GM10248 (cell line): ENCODE measurements at regions not wholly inside any gene's neighbourhood (a gene's known extent, or its start where the extent isn't known, plus 50 kb on each side); places are given as distances from the start of the nearest gene placed in this dataset.

Experiments
- CTCF ChIA-PET: fragments of 300-600 bp; sonication (Branson Sonifier 250); formaldehyde crosslinking; extraction: SDS; loops from one replicate; lab custom pipeline; 2021; ENCODE audit warnings: antibody characterized with exemption; lab: Yijun Ruan, JAX
- POLR2A ChIA-PET: fragments of 350-650 bp; sonication (Branson Sonifier 250); formaldehyde crosslinking; extraction: SDS; loops from one replicate; lab custom pipeline; 2020; ENCODE audit warnings: antibody characterized with exemption; lab: Yijun Ruan, JAX
- DNase-seq: peaks from one replicate; pipeline ENCODE4 v3.0.0; 2012; ENCODE audit errors: extremely low spot score
- CTCF ChIP-seq: IDR thresholded peaks from 2 replicates; pipeline ENCODE4 v1.5.1; 2012; ENCODE audit warnings: mild to moderate bottlenecking, low read depth; ENCODE audit errors: extremely low read depth, missing control alignments, control extremely low read depth

GRCh38 chr14:62064751-62065323, 302.6 kb downstream of the SNAPC1 start:
- no peak for TF ChIP-seq CTCF
- POLR2A ChIA-PET = no interaction called here

GRCh38 chr14:62066304-62066703, 304.1 kb downstream of the SNAPC1 start:
- CTCF ChIA-PET = interaction anchor here (1.5 to 1.8 kb wide), 3 partner anchors 9 to 14 kb away, joined by 3 to 6 read pairs (median 6); no protein-coding TSS in a partner anchor
- POLR2A ChIA-PET = no interaction called here
- TF ChIP-seq CTCF = no peak

More at GRCh38 chr14:62064751-62065323, 302.6 kb downstream of the SNAPC1 start:
- no peak for DNase-seq
- CTCF ChIA-PET = interaction anchor here (1.2 to 1.8 kb wide), 5 partner anchors 10 to 143 kb away, joined by 3 to 6 read pairs (median 3); no protein-coding TSS in a partner anchor

GRCh38 chr14:62071039-62071438, 308.8 kb downstream of the SNAPC1 start:
- POLR2A ChIA-PET = no interaction called here
- CTCF ChIA-PET = no interaction called here
- TF ChIP-seq CTCF = no peak
- no peak for DNase-seq

More at GRCh38 chr14:62066304-62066703, 304.1 kb downstream of the SNAPC1 start:
- no peak for DNase-seq

- DNase-seq = no peak
- TF ChIP-seq CTCF = no peak
- CTCF ChIA-PET = interaction anchor here (0.6 to 2.0 kb wide), 4 partner anchors 11 to 50 kb away, joined by 3 to 6 read pairs (median 4); no protein-coding TSS in a partner anchor
- POLR2A ChIA-PET = no interaction called here
These were observed 314.1 kb downstream of the SNAPC1 start for GRCh38 chr14:62076368-62076767.

GRCh38 chr14:62076825-62077605, 314.8 kb downstream of the SNAPC1 start:
- ChIA-PET POLR2A (no interaction called here), CTCF (interaction anchor here (0.6 to 2.0 kb wide), 9 partner anchors 9 to 211 kb away, joined by 3 to 6 read pairs (median 4); no protein-coding TSS in a partner anchor)
- TF ChIP-seq CTCF = no peak
- no peak for DNase-seq

GRCh38 chr14:62077676-62078261, 315.5 kb downstream of the SNAPC1 start:
- ChIA-PET POLR2A (no interaction called here), CTCF (interaction anchor here (0.7 to 2.0 kb wide), 8 partner anchors 8 to 211 kb away, joined by 3 to 6 read pairs (median 4); no protein-coding TSS in a partner anchor)
- TF ChIP-seq CTCF = no peak
- DNase-seq = no peak
